Psoas muscle (tissue), 7 donors: ENCODE measurements at regions not wholly inside any gene's neighbourhood (a gene's known extent, or its start where the extent isn't known, plus 50 kb on each side); places are given as distances from the start of the nearest gene placed in this dataset.

Source experiments
- ATAC-seq, 4 donors: fragments of 200-7000 bp; cut with Tn5 transposase; one replicate each; pipeline ENCODE4 v1.9.1; 2020; ENCODE audit warnings: moderate library complexity in 3 of 4, mild to moderate bottlenecking in 2 of 4
- DNase-seq, 2 donors: peaks; one replicate each; pipeline ENCODE4 v3.0.0-alpha.2; 2020
- H3K27ac ChIP-seq: fragments of 200-600 bp; one replicate; pipeline ENCODE4 v1.8.0; 2022
- H3K27me3 ChIP-seq, 3 donors: fragments of 200-600 bp in 1 of 3; one replicate each; pipeline versions ENCODE4 v1.6.1 to v1.8.0; 2013 to 2022; ENCODE audit warnings: low read length in 2 of 3, mild to moderate bottlenecking in 2 of 3, moderate library complexity in 1 of 3; ENCODE audit not compliant: insufficient read depth in 3 of 3
- H3K36me3 ChIP-seq, 2 donors: fragments of 200-600 bp in 1 of 2; one replicate each; pipeline versions ENCODE4 v1.6.1 to v1.8.0; 2013 to 2022; ENCODE audit warnings: low read depth in 1 of 2, mild to moderate bottlenecking in 1 of 2, moderate library complexity in 1 of 2; ENCODE audit not compliant: insufficient read depth in 1 of 2
- H3K4me1 ChIP-seq: fragments of 200-600 bp; one replicate; pipeline ENCODE4 v1.8.0; 2022
- H3K4me3 ChIP-seq: fragments of 200-600 bp; one replicate; pipeline ENCODE4 v1.8.0; 2022; ENCODE audit warnings: mild to moderate bottlenecking
- H3K9me3 ChIP-seq: fragments of 200-600 bp; one replicate; pipeline ENCODE4 v1.8.0; 2022
- WGBS, 3 donors: extraction: QIAGEN DNeasy Blood & Tissue Kit; methylation state at CpG; one replicate each; pipeline versions ENCODE4 v1.1.6 to v1.1.7; 2013; 5-methylcytosine and 5-hydroxymethylcytosine counted together
- intact Hi-C, 2 donors: fragments of 100-400 bp; cut with DNase I; formaldehyde crosslinking; loops; one replicate each; pipeline versions ENCODE4 v1.11.0 to v1.14.2; 2022
- TF ChIP-seq, protein P1 (sequence below): fragments of 200-600 bp; IDR thresholded peaks from one replicate; pipeline ENCODE4 v1.8.0; 2022; ENCODE audit warnings: antibody characterized with exemption
- donor health status: healthy with polysubstance abuse.
- donor health status: DM: no; HTN: no; CAD: no; lungs with moderate emphysema.
- donor health status: Bipolar disorder and iron deficiency.
- donor health status: healthy.
- donor health status: DM: yes; HTN: yes; CAD: no.
- donor health status: DM: no; HTN: no; CAD: no.
- donor health status: DM: yes; HTN: yes; CAD: no.

DNA sequence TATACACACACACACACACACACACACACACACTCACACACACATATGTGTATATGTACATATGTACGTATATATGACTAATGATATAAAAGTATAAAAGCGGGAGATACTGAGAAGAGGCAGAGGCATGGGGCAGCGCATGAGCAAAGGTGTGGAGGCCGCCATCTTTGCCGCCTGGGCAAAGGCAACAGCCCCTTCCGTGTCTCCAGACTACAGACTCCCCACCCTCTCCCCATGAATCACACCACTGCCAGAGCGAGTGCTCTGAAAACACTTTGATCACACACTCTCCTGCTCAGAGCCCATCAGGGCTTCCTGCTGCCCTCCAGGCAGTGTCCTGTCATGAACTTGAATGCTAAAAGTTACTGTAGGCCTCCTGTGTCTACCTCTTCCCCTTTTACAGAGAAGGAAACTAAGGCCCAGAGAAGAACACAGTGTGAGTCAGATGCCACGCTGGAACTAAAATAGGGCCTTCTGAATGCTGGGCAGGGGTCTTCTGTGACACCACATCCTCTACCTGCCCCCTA is 54.7 kb upstream of the SSBP3 start:
- Histone ChIP-seq H3K4me3 (no peak overlapping the region), H3K27me3 (no peaks in the 10 kb centered on the region), H3K4me1 (no peaks in the 10 kb centered on the region), H3K36me3 (no peaks in the 10 kb centered on the region), H3K9me3 (no peaks in the 10 kb centered on the region), H3K27ac (no peak overlapping the region)
- no peak for DNase-seq
- 96 to 99% (median 97%) methylated on average over 8 of the region's 8 CpGs for WGBS, 3 donors
- intact Hi-C loops, result no loop called here
- TF ChIP-seq, protein P1, sequence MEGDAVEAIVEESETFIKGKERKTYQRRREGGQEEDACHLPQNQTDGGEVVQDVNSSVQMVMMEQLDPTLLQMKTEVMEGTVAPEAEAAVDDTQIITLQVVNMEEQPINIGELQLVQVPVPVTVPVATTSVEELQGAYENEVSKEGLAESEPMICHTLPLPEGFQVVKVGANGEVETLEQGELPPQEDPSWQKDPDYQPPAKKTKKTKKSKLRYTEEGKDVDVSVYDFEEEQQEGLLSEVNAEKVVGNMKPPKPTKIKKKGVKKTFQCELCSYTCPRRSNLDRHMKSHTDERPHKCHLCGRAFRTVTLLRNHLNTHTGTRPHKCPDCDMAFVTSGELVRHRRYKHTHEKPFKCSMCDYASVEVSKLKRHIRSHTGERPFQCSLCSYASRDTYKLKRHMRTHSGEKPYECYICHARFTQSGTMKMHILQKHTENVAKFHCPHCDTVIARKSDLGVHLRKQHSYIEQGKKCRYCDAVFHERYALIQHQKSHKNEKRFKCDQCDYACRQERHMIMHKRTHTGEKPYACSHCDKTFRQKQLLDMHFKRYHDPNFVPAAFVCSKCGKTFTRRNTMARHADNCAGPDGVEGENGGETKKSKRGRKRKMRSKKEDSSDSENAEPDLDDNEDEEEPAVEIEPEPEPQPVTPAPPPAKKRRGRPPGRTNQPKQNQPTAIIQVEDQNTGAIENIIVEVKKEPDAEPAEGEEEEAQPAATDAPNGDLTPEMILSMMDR, result no peak
- no peak for ATAC-seq

DNA sequence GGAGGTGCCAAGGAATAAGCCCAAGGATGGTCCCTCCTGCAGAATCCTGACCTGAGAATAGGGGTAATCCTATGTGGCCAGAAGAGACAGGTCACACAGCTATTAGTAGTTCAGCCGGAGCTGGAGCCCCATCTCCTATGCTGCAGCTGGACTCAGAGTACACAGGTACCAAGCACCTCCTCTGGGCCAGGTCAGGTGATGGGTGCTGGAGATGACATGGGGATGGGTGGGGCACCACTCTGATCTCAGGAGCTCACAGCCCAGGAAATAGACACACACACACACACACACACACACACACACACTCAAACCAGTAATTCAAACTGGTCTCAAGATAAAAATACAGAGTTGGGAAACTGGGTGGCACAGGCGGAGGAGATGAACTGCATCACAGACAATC is 54.2 kb upstream of the SSBP3 start:
- H3K4me1 ChIP-seq, result no peaks in the 10 kb centered on the region
- no peaks in the 10 kb centered on the region for H3K36me3 ChIP-seq
- no peak overlapping the region for H3K27ac ChIP-seq
- DNase-seq (peak in 1 of 2 donors; percentile 21), ATAC-seq (no peak)
- no peaks in the 10 kb centered on the region for H3K27me3 ChIP-seq
- intact Hi-C loops, result no loop called here
- H3K4me3 ChIP-seq, result no peak overlapping the region
- H3K9me3 ChIP-seq, result no peaks in the 10 kb centered on the region
- TF ChIP-seq, protein P1, result no peak
- 92 to 100% (median 97%) methylated on average over 2 of the region's 2 CpGs for WGBS, 3 donors

DNA sequence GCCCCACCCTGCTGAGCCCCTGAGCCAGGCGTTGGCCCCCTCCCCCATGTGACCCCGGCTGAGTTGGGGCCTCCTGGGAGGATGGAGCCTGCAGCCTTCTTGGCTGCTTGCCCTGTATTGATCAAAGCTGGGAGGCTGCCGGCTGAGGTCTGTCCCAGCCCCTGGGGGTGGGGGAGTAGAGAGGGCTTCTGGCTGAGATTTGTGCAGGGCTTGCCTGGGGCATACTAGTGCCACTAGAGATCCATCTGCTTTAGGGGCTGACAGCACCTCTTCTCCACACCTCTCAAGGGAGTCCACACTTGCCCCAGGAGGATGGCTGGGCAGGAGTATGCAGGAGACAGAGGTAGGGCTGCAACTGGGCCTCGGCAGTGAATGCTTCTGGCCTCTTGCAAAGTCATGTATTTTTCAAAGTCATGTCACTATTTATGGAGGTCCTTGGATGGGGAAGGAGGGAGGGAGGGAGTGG is 53.6 kb upstream of the SSBP3 start:
- H3K27ac ChIP-seq, result no peak overlapping the region
- WGBS, 3 donors, result 24 to 29% (median 25%) methylated on average over 4 of the region's 4 CpGs
- H3K36me3 ChIP-seq, result no peaks in the 10 kb centered on the region
- no peaks in the 10 kb centered on the region for H3K9me3 ChIP-seq
- no peak overlapping the region for H3K4me3 ChIP-seq
- no peaks in the 10 kb centered on the region for H3K4me1 ChIP-seq
- no peaks in the 10 kb centered on the region for H3K27me3 ChIP-seq
- DNase-seq (peak in 1 of 2 donors; percentile 33), ATAC-seq (no peak)
- intact Hi-C loops, result no loop called here
- TF ChIP-seq, protein P1, result no peak

DNA sequence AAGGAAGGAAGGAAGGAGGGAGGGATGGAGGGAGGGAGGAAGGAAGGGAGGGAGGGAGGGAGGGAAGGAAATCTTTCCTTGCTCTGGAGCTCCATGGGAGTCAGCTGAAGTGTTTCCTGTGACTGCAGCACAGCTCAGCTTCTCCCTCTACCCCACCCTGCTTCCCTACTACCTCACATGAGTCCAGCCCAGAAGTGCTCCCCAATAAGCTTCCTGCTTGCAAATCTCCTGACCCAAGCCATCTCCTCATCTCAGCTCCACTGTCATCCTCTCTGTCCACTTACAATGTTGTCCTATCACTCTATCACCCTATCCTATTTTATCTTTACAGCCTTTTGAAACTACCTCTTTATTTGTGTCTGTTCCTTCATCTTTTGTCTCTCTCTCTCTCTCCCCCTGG is 52.9 kb upstream of the SSBP3 start:
- intact Hi-C loops, result no loop called here
- TF ChIP-seq, protein P1, result no peak
- ATAC-seq, result no peak

DNA sequence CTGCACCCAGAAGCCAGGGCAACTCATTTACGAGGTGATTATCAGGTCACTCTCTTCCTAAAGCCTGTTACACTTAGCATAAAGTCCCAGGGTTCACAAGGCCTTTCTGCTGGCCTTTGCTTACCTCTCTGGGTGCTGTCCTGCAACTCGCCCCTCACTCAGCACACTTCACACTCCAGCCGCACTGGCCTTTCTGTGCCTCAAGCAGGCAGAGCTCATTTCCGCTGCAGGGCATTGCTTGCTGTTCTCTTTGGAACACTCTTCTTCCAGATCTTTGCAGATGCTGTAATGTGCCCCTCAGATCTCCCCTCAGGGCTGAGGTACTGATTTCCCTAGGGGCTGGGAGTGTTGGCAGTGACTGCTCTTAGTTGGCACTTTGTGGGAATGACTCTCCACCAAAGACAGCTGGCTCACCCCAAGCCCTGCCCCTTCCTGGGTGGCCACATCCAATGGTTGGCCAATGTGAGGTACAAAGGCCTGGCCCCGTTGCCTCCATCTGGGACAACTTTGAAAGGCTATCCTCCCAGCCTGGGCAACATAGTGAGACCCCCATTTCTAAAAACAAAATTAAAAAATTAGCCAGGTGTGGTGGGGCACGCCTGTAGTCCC is 50.8 kb upstream of the SSBP3 start:
- TF ChIP-seq, protein P1, result no peak
- Histone ChIP-seq H3K27me3 (no peaks in the 10 kb centered on the region), H3K27ac (no peak overlapping the region), H3K4me3 (no peak overlapping the region), H3K9me3 (no peaks in the 10 kb centered on the region), H3K4me1 (no peaks in the 10 kb centered on the region), H3K36me3 (no peaks in the 10 kb centered on the region)
- ATAC-seq (no peak), DNase-seq (peak in 1 of 2 donors; percentile 4)
- intact Hi-C loops, result no loop called here
- WGBS, 3 donors, result 87 to 89% (median 88%) methylated on average over 6 of the region's 6 CpGs

More for the DNA sequence above, 52.9 kb upstream of the SSBP3 start:
- Histone ChIP-seq H3K4me1 (no peaks in the 10 kb centered on the region), H3K4me3 (no peak overlapping the region), H3K27ac (no peak overlapping the region), H3K27me3 (no peaks in the 10 kb centered on the region), H3K36me3 (no peaks in the 10 kb centered on the region), H3K9me3 (no peaks in the 10 kb centered on the region)
- DNase-seq, result peak in 1 of 2 donors; percentile 5
